GM19438 (cell line): ENCODE measurements at regions not wholly inside any gene's neighbourhood (a gene's known extent, or its start where the extent isn't known, plus 50 kb on each side); places are given as distances from the start of the nearest gene placed in this dataset.

Experiments
- ATAC-seq: cut with Tn5 transposase; IDR thresholded peaks from one replicate; pipeline ENCODE4 v1.9.1; 2021; ENCODE audit warnings: low read depth; ENCODE audit not compliant: unreplicated experiment

- ATAC-seq, result no peak
Measured at GRCh38 chr6:22875845-22876244, 306.5 kb downstream of the HDGFL1 start.

GRCh38 chr6:22878324-22878701 lies 308.9 kb downstream of the HDGFL1 start:
- no peak for ATAC-seq

DNA sequence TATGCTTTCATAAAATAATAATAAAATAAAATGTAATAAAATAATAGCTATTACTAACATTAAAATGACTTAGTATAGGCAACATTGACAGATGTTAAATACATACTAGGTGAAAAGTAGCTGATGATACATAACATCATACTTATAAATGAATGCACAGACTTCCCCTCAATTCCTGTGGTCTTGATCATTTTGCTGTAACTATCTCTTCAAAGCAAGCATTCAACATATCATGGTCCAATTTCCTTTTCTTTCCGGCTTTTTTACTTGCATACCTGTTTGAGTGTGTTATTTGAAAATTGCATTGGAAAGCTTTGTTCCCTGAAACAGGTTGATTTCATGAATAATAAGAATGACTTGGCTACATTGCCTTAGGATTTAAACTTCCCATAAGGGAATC lies 309.3 kb downstream of the HDGFL1 start:
- no peak for ATAC-seq

- ATAC-seq, result no peak
Measured at GRCh38 chr6:22880686-22881433, 311.5 kb downstream of the HDGFL1 start.

DNA sequence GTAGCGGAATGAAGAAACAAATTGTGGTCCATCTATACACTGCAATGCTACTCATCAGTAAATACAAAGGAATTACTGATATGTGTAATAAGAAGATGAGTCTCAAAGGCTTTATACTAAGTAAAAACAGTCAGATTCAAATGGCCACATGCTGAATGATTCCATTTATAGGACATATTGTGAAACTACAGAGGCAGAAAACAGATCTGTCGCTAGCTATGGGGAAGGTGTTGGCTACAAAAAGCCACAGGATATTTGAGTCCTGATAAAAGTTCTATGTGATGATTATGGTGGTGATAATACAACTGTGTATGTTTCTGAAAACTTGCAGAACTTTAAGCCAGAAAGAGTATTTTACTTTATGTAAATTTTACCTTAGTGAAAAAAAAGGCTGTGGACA lies 313.2 kb downstream of the HDGFL1 start:
- no peak for ATAC-seq

DNA sequence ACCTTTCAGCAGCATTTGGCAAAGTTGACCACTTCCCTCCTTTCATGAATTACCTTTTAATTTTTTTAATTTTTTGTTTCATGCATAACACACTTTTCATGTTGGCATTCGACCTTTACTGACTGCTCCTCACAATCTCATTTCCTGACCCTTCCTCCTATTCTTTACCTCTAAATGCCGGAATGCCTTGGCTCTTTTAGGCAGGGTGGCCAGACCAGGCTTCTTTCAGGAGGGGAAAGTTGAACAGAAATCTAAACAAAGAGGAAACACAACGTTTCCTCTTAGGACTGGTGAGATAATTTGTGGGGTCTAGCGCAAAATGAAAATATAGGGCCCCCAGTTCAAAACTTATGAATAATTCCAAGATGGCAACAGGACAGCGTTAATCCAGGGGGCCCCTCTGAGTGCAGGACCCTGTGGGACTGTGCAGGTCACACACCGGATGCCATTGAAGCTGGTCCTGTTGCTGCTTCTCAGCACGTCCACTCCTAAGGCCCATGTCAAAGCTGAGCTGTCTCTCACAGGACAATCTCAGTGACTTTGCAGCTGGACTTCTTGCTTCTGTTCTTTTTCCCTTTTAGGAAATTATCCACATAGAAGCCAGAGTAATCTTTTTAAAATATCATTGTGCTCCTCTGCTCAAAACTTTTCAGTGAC lies 313.8 kb downstream of the HDGFL1 start:
- ATAC-seq, result no peak

DNA sequence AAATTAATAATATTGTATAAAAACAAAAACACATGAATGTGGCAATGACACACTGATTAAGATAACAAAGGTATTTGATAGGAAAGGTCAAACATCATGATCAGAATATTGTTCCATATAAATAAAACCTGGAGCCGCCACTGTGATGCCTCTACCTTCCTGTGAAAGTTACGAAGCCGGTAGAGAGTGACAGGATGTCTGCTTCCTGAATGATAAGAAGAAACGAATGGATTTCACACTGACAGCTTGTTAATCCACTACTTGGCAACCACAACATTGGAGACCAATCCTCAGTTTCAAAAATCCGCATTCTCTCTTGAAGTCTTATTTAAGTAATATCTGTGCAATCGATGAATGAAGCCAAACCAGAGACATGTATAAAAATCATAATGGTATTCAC lies 315.1 kb downstream of the HDGFL1 start:
- ATAC-seq, result no peak

- ATAC-seq, result no peak
Measured at GRCh38 chr6:22886650-22887581, 317.6 kb downstream of the HDGFL1 start.

DNA sequence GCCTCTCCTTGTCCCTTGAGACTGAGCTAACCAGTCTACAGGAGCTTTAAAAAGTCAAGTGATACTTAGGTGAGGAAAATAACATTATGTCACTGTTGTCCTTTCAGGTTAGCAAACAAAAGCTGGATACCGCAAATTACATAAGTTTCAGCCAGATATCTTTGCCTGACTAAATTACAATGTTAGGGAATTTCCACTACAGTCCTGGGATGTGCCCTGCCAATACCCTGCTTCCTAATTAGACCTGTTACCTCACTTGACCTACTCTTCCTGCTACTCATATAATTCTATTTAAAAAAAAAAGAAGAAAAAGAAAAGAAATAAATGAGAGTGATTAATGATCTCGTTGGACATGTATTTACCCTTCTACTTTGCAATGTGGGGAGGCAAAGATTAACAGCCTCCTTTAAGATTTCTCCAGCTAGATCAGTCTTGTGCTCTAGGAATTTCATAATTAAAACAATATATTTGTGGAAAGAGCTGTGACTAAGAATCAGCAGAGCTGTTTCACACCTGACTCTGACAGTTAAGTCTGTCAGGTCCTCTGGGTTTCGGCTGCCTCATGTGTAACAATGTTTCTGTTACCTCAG lies 318.9 kb downstream of the HDGFL1 start:
- ATAC-seq, result no peak

- no peak for ATAC-seq
Measured at GRCh38 chr6:22891934-22892333, 322.6 kb downstream of the HDGFL1 start.

DNA sequence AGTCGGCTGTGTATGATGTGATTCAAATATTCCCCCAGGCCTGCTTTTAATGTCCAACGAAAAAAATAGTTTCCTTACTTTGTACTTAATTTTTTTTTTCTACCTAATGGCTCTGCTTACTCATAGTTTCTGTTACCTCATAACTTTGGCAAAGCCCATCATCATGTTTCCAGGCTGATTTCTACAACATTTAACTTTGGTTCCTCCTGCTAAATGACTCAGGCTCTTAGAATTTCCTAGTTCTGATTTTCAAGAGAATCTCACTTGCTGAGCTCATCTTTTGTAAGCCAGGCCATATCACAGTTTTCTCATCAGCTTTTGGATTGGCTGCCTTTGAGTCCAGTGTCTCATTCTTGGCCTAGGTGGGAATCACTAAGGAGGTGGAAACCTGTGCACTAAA lies 323.1 kb downstream of the HDGFL1 start:
- ATAC-seq, result no peak

DNA sequence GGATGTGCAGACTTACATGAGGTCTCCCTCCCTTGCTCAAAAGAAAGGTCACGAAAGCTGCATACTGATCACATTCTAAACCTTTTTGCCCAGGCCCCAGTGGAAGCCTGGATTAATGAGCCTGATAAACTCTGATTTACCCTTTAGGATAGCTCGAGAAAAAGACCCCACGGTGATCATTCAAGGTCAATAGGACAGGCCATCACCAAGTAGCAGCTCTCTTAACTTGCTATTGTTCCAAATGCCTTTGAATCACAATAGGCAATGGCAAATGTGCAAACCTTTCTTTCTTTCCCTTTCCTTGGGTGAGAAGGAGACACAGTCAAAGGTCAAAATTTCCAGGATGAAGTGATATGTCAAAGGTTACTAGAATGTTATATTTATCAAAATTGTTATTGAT lies 327.3 kb downstream of the HDGFL1 start:
- no peak for ATAC-seq

- no peak for ATAC-seq
Measured at GRCh38 chr6:22899426-22899825, 330.1 kb downstream of the HDGFL1 start.

- ATAC-seq, result no peak
Measured at GRCh38 chr6:22903826-22904225, 334.5 kb downstream of the HDGFL1 start.

- ATAC-seq, result no peak
Measured at GRCh38 chr6:22904431-22904830, 335.1 kb downstream of the HDGFL1 start.

DNA sequence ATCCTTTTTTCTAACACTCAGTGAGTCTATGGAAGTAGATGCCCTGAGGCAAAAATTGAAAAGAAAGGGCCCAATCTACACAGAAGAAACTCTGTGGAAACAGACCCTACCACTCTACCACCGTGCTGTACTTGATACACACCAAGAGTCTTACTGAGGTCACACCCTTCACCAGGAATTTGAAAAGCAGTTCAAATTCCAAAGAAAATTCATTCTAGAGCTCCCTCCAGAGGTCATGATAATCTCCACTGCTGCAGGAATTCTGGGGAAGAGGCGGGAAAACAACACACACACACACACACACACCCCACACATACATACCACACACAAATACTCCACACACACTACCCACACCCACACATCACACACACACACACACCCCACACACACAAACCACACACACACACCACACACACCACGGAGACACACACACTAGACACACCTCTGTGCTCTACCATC lies 336.8 kb downstream of the HDGFL1 start:
- no peak for ATAC-seq

GRCh38 chr6:22907085-22907484 lies 337.7 kb downstream of the HDGFL1 start:
- ATAC-seq, result no peak

DNA sequence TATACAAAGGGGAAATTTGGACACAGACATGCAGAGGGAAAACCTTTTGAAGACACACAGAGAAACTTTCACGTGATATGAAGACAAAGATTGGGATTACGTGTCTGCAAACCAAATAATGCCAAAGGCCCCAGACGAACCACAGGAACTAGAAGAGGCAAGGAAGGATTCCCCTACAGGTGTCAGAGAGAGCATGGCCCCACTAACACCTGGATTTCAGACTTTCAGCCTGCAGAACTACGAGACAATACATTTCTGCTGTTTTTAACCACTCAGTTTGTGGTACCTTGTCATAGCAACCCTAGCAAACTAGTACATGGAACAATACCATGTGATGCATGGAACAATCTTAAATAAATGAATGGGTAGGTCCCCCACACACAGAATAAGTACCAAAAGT lies 341.0 kb downstream of the HDGFL1 start:
- ATAC-seq, result no peak

- no peak for ATAC-seq
Measured at GRCh38 chr6:22913612-22914011, 344.2 kb downstream of the HDGFL1 start.

GRCh38 chr6:22917344-22917743 lies 348.0 kb downstream of the HDGFL1 start:
- no peak for ATAC-seq

GRCh38 chr6:22921828-22922227 lies 352.5 kb downstream of the HDGFL1 start:
- ATAC-seq, result no peak
